NB4 (cell line): ENCODE measurements at regions not wholly inside any gene's neighbourhood (a gene's known extent, or its start where the extent isn't known, plus 50 kb on each side); places are given as distances from the start of the nearest gene placed in this dataset.

Source experiments
- MYC ChIP-seq: IDR thresholded peaks from 2 replicates; pipeline ENCODE4 v1.6.1; 2011; ENCODE audit warnings: low read depth, low read length
- POLR2A ChIP-seq: IDR thresholded peaks from 2 replicates; pipeline ENCODE4 v1.6.1; 2011; ENCODE audit warnings: mild to moderate bottlenecking; ENCODE audit not compliant: insufficient read length; ENCODE audit errors: extremely low read depth
- TF ChIP-seq, protein P1 (sequence below): IDR thresholded peaks from one replicate; pipeline ENCODE4 v1.5.1; 2012; ENCODE audit warnings: low read depth, low read length
- TF ChIP-seq, protein P2 (sequence below): IDR thresholded peaks from 2 replicates; pipeline ENCODE4 v1.6.1; 2011; ENCODE audit warnings: low read depth, low read length

DNA sequence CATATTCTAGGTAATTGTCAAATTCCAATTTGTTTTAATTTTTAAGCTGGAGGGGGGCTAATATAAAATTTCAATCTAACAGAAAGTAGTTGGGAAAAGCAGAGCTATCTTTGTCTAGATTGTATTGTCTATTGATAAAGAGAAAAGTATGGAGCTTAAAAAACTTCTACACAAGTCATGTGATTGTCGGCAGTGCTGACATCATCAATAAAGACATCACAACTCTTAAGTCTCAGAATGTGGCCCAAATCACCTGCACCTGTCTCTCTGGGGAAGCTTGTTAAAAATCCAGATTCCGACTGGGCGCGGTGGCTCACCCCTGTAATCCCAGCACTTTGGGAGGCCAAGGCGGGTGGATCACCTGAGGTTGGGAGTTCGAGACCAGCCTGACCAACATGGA, 333.8 kb downstream of the RASEF start:
- TF ChIP-seq POLR2A (no peak), MYC (no peak)
- TF ChIP-seq, protein P1, sequence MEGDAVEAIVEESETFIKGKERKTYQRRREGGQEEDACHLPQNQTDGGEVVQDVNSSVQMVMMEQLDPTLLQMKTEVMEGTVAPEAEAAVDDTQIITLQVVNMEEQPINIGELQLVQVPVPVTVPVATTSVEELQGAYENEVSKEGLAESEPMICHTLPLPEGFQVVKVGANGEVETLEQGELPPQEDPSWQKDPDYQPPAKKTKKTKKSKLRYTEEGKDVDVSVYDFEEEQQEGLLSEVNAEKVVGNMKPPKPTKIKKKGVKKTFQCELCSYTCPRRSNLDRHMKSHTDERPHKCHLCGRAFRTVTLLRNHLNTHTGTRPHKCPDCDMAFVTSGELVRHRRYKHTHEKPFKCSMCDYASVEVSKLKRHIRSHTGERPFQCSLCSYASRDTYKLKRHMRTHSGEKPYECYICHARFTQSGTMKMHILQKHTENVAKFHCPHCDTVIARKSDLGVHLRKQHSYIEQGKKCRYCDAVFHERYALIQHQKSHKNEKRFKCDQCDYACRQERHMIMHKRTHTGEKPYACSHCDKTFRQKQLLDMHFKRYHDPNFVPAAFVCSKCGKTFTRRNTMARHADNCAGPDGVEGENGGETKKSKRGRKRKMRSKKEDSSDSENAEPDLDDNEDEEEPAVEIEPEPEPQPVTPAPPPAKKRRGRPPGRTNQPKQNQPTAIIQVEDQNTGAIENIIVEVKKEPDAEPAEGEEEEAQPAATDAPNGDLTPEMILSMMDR: no peak
- TF ChIP-seq, protein P2, sequence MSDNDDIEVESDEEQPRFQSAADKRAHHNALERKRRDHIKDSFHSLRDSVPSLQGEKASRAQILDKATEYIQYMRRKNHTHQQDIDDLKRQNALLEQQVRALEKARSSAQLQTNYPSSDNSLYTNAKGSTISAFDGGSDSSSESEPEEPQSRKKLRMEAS: no peak
